ENCODE measurements at regions not wholly inside any gene's neighbourhood (a gene's known extent, or its start where the extent isn't known, plus 50 kb on each side); places are given as distances from the start of the nearest gene placed in this dataset.

GRCh38 chr9:69993110-69993509, 50.5 kb upstream of the MAMDC2 start:
- no peaks in the 10 kb centered on the region for H3K27me3 ChIP-seq (ENCODE audit: control insufficient read depth in 3 of 3, insufficient read depth in 3 of 3, low read length in 2 of 3)
- no peaks in the 10 kb centered on the region for H3K9me3 ChIP-seq (ENCODE audit: control insufficient read depth in 4 of 4, insufficient read depth in 3 of 4, low read length in 3 of 4)
- no peak for TF ChIP-seq CTCF (IDR thresholded peaks at IDR 0.05; ENCODE audit: control extremely low read depth, extremely low read depth)
- WGBS, 2 donors = 82 to 100% methylated on average over 2 of the region's 2 CpGs
- H3K4me3 ChIP-seq = no peak overlapping the region
- H3K4me1 ChIP-seq (ENCODE audit: control insufficient read depth in 5 of 5, insufficient read depth in 5 of 5, low read length in 5 of 5) = peaks cover 0 to 24% (median 4%) of the 10 kb centered on the region in 5 donors
- no peak overlapping the region for H3K9ac ChIP-seq (ENCODE audit: insufficient read depth in 1 of 2, low read length in 2 of 2)
- ATAC-seq (ENCODE audit: insufficient read depth, low FRiP score) (no peak), DNase-seq (no peak)
- H3K27ac ChIP-seq (ENCODE audit: low read depth in 1 of 2, low read length in 1 of 2) = no peak overlapping the region
- no peaks in the 10 kb centered on the region for H3K36me3 ChIP-seq (ENCODE audit: control insufficient read depth in 4 of 4, insufficient read depth in 4 of 4, low read length in 4 of 4)

Measured in lung (tissue), 11 donors.